ENCODE measurements at regions not wholly inside any gene's neighbourhood (a gene's known extent, or its start where the extent isn't known, plus 50 kb on each side); places are given as distances from the start of the nearest gene placed in this dataset.

- no peak for DNase-seq (ENCODE audit: low read depth in 1 of 2, low spot score in 1 of 2)
- no peak for TF ChIP-seq JUND (IDR thresholded peaks at IDR 0.05; ENCODE audit: low read depth)
- in situ Hi-C loops (cut with HindIII; ENCODE audit: low pct_unique_long_range_greater_than_20kb, low sequenced_read_pairs), result no loop called here
These were observed 499.1 kb upstream of the TMPRSS15 start for GRCh38 chr21:18902660-18903059.

GRCh38 chr21:18907076-18907475, 503.5 kb upstream of the TMPRSS15 start:
- no peak for TF ChIP-seq JUND (IDR thresholded peaks at IDR 0.05; ENCODE audit: low read depth)
- no peak for DNase-seq (ENCODE audit: low read depth in 1 of 2, low spot score in 1 of 2)
- in situ Hi-C loops (cut with HindIII; ENCODE audit: low pct_unique_long_range_greater_than_20kb, low sequenced_read_pairs), result no loop called here

GRCh38 chr21:18908641-18909040, 505.1 kb upstream of the TMPRSS15 start:
- TF ChIP-seq JUND (IDR thresholded peaks at IDR 0.05; ENCODE audit: low read depth), result no peak
- in situ Hi-C loops (cut with HindIII; ENCODE audit: low pct_unique_long_range_greater_than_20kb, low sequenced_read_pairs), result no loop called here
- no peak for DNase-seq (ENCODE audit: low read depth in 1 of 2, low spot score in 1 of 2)

- in situ Hi-C loops (cut with HindIII; ENCODE audit: low pct_unique_long_range_greater_than_20kb, low sequenced_read_pairs), result no loop called here
- no peak for DNase-seq (ENCODE audit: low read depth in 1 of 2, low spot score in 1 of 2)
- TF ChIP-seq JUND (IDR thresholded peaks at IDR 0.05; ENCODE audit: low read depth), result no peak
These were observed 510.3 kb upstream of the TMPRSS15 start for GRCh38 chr21:18913914-18914313.

- peak in 1 of 2 experiments; percentile 9 for DNase-seq (ENCODE audit: low read depth in 1 of 2, low spot score in 1 of 2)
- in situ Hi-C loops (cut with HindIII; ENCODE audit: low pct_unique_long_range_greater_than_20kb, low sequenced_read_pairs), result no loop called here
- TF ChIP-seq JUND (IDR thresholded peaks at IDR 0.05; ENCODE audit: low read depth), result no peak
These were observed 511.0 kb upstream of the TMPRSS15 start for GRCh38 chr21:18914570-18914969.

- TF ChIP-seq JUND (IDR thresholded peaks at IDR 0.05; ENCODE audit: low read depth), result no peak
- in situ Hi-C loops (cut with HindIII; ENCODE audit: low pct_unique_long_range_greater_than_20kb, low sequenced_read_pairs), result no loop called here
- peak in 1 of 2 experiments; percentile 7 for DNase-seq (ENCODE audit: low read depth in 1 of 2, low spot score in 1 of 2)
These were observed 514.0 kb upstream of the TMPRSS15 start for GRCh38 chr21:18917622-18918021.

- no peak for TF ChIP-seq JUND (IDR thresholded peaks at IDR 0.05; ENCODE audit: low read depth)
- no peak for DNase-seq (ENCODE audit: low read depth in 1 of 2, low spot score in 1 of 2)
- in situ Hi-C loops (cut with HindIII; ENCODE audit: low pct_unique_long_range_greater_than_20kb, low sequenced_read_pairs), result no loop called here
These were observed 527.7 kb upstream of the TMPRSS15 start for GRCh38 chr21:18931237-18931636.

- no peak for TF ChIP-seq JUND (IDR thresholded peaks at IDR 0.05; ENCODE audit: low read depth)
- in situ Hi-C loops (cut with HindIII; ENCODE audit: low pct_unique_long_range_greater_than_20kb, low sequenced_read_pairs), result no loop called here
- DNase-seq (ENCODE audit: low read depth in 1 of 2, low spot score in 1 of 2), result no peak
These were observed 533.8 kb upstream of the TMPRSS15 start for GRCh38 chr21:18937337-18937736.

- in situ Hi-C loops (cut with HindIII; ENCODE audit: low pct_unique_long_range_greater_than_20kb, low sequenced_read_pairs), result no loop called here
- no peak for TF ChIP-seq JUND (IDR thresholded peaks at IDR 0.05; ENCODE audit: low read depth)
- DNase-seq (ENCODE audit: low read depth in 1 of 2, low spot score in 1 of 2), result no peak
These were observed 537.2 kb upstream of the TMPRSS15 start for GRCh38 chr21:18940791-18941190.

- in situ Hi-C loops (cut with HindIII; ENCODE audit: low pct_unique_long_range_greater_than_20kb, low sequenced_read_pairs), result no loop called here
- peak in 1 of 2 experiments; percentile 31 for DNase-seq (ENCODE audit: low read depth in 1 of 2, low spot score in 1 of 2)
- no peak for TF ChIP-seq JUND (IDR thresholded peaks at IDR 0.05; ENCODE audit: low read depth)
These were observed 546.6 kb upstream of the TMPRSS15 start for GRCh38 chr21:18950045-18950740.

- in situ Hi-C loops (cut with HindIII; ENCODE audit: low pct_unique_long_range_greater_than_20kb, low sequenced_read_pairs), result no loop called here
- DNase-seq (ENCODE audit: low read depth in 1 of 2, low spot score in 1 of 2), result peak in 1 of 2 experiments; percentile 88
- TF ChIP-seq JUND (IDR thresholded peaks at IDR 0.05; ENCODE audit: low read depth), result no peak
These were observed 547.9 kb upstream of the TMPRSS15 start for GRCh38 chr21:18951271-18952038.

- no peak for DNase-seq (ENCODE audit: low read depth in 1 of 2, low spot score in 1 of 2)
- no peak for TF ChIP-seq JUND (IDR thresholded peaks at IDR 0.05; ENCODE audit: low read depth)
- in situ Hi-C loops (cut with HindIII; ENCODE audit: low pct_unique_long_range_greater_than_20kb, low sequenced_read_pairs), result no loop called here
These were observed 550.9 kb upstream of the TMPRSS15 start for GRCh38 chr21:18954441-18954844.

- in situ Hi-C loops (cut with HindIII; ENCODE audit: low pct_unique_long_range_greater_than_20kb, low sequenced_read_pairs), result no loop called here
- DNase-seq (ENCODE audit: low read depth in 1 of 2, low spot score in 1 of 2), result no peak
- TF ChIP-seq JUND (IDR thresholded peaks at IDR 0.05; ENCODE audit: low read depth), result no peak
These were observed 556.2 kb upstream of the TMPRSS15 start for GRCh38 chr21:18959817-18960216.
